ENCODE measurements at regions not wholly inside any gene's neighbourhood (a gene's known extent, or its start where the extent isn't known, plus 50 kb on each side); places are given as distances from the start of the nearest gene placed in this dataset.

DNA sequence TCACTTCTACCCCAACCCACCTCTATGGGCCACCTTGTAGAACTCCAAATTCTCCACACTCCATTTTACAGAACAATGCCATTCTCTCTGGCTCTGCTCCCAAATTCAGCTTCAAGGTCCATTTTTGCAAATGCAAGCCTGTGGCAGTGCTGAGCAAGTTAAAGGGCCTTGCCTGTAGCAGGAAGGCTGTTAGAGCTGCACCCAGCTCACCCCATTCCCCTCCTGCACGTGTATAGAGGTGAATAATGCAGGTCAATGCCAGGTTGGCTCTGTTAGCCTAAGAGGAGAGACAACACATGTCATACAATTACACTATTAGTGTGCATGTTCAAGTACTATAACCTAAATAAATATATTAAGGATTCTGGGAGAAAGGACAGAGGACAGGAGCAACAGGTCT lies 120.4 kb downstream of the TBX5 start:
- no peak for TF ChIP-seq POLR2A (IDR thresholded peaks at IDR 0.05; ENCODE audit: low read length)
- no peak for TF ChIP-seq GATA1 (IDR thresholded peaks at IDR 0.05; ENCODE audit: low read depth, low read length)
